ENCODE measurements at regions not wholly inside any gene's neighbourhood (a gene's known extent, or its start where the extent isn't known, plus 50 kb on each side); places are given as distances from the start of the nearest gene placed in this dataset.

DNA sequence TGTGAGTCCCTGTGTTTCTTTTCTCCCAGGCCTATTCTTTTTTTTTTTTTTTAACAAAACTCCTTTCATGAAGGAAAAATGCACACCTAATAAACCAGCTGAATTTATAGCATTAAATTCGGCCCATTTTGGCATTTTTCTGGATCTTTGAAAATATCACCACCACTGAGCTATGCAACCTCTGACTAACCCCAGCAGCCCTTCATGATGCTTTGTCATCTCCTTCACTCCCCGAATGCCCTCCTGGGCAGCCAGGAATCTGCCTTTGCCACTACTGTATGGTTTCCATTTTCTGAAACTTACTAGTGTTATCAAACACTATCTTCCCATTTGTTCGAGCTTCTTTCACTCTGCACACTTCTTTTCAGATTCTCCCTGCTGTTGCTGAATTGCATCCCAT, 97.9 kb downstream of the ZNF280B start:
- Histone ChIP-seq H3K36me3 (ENCODE audit: control insufficient read depth, insufficient read depth, low read length) (no peaks in the 10 kb centered on the region), H3K9me3 (ENCODE audit: control insufficient read depth, low read length) (no peaks in the 10 kb centered on the region), H3K9ac (ENCODE audit: extremely low read depth, low read length, poor library complexity, severe bottlenecking) (no peak overlapping the region), H3K27me3 (ENCODE audit: control insufficient read depth, insufficient read depth, low read length, poor library complexity, severe bottlenecking) (peaks cover 94% of the 10 kb centered on the region), H3K4me1 (ENCODE audit: control insufficient read depth, insufficient read depth, low read length) (no peaks in the 10 kb centered on the region), H3K27ac (ENCODE audit: low read depth, low read length) (no peak overlapping the region), H3K4me3 (ENCODE audit: low read length) (no peak overlapping the region)
- DNase-seq = no peak
- Mint-ChIP-seq H3K27ac (no peak overlapping the region), H3K4me3 (no peak overlapping the region), H3K36me3 (ENCODE audit: low read depth) (no peaks in the 10 kb centered on the region), H3K9me3 (no peaks in the 10 kb centered on the region), H3K4me1 (no peaks in the 10 kb centered on the region), H3K27me3 (ENCODE audit: insufficient read depth) (peaks cover 99% of the 10 kb centered on the region)
- TF ChIP-seq CTCF (conservative IDR thresholded peaks at IDR 0.05) = no peak
- WGBS, 2 experiments (ENCODE audit: insufficient coverage in 1 of 2, insufficient read length in 1 of 2) = 57 to 74% methylated on average over 2 to 3 of the region's 3 CpGs

- Mint-ChIP-seq H3K27ac (no peak overlapping the region), H3K36me3 (ENCODE audit: low read depth) (no peaks in the 10 kb centered on the region), H3K4me1 (no peaks in the 10 kb centered on the region), H3K9me3 (no peaks in the 10 kb centered on the region), H3K4me3 (no peak overlapping the region), H3K27me3 (ENCODE audit: insufficient read depth) (peaks cover 99% of the 10 kb centered on the region)
- Histone ChIP-seq H3K4me3 (ENCODE audit: low read length) (no peak overlapping the region), H3K9ac (ENCODE audit: extremely low read depth, low read length, poor library complexity, severe bottlenecking) (no peak overlapping the region), H3K9me3 (ENCODE audit: control insufficient read depth, low read length) (no peaks in the 10 kb centered on the region), H3K36me3 (ENCODE audit: control insufficient read depth, insufficient read depth, low read length) (no peaks in the 10 kb centered on the region), H3K4me1 (ENCODE audit: control insufficient read depth, insufficient read depth, low read length) (no peaks in the 10 kb centered on the region), H3K27ac (ENCODE audit: low read depth, low read length) (no peak overlapping the region), H3K27me3 (ENCODE audit: control insufficient read depth, insufficient read depth, low read length, poor library complexity, severe bottlenecking) (peaks cover 94% of the 10 kb centered on the region)
- WGBS, 2 experiments (ENCODE audit: insufficient coverage in 1 of 2, insufficient read length in 1 of 2) = 71 to 100% methylated on average over 1 of the region's 1 CpG
- no peak for TF ChIP-seq CTCF (conservative IDR thresholded peaks at IDR 0.05)
- no peak for DNase-seq
These were observed 94.3 kb downstream of the ZNF280B start for GRCh38 chr22:22414266-22414665.

- Histone ChIP-seq H3K27ac (ENCODE audit: low read depth, low read length) (no peak overlapping the region), H3K36me3 (ENCODE audit: control insufficient read depth, insufficient read depth, low read length) (no peaks in the 10 kb centered on the region), H3K9me3 (ENCODE audit: control insufficient read depth, low read length) (no peaks in the 10 kb centered on the region), H3K4me1 (ENCODE audit: control insufficient read depth, insufficient read depth, low read length) (no peaks in the 10 kb centered on the region), H3K4me3 (ENCODE audit: low read length) (no peak overlapping the region), H3K9ac (ENCODE audit: extremely low read depth, low read length, poor library complexity, severe bottlenecking) (no peak overlapping the region), H3K27me3 (ENCODE audit: control insufficient read depth, insufficient read depth, low read length, poor library complexity, severe bottlenecking) (peaks cover 96% of the 10 kb centered on the region)
- H3K27me3 Mint-ChIP-seq (ENCODE audit: insufficient read depth) = peaks cover 98% of the 10 kb centered on the region
- H3K27ac Mint-ChIP-seq = no peak overlapping the region
- TF ChIP-seq CTCF (conservative IDR thresholded peaks at IDR 0.05) = no peak
- no peaks in the 10 kb centered on the region for H3K9me3 Mint-ChIP-seq
- no peak overlapping the region for H3K4me3 Mint-ChIP-seq
- no peaks in the 10 kb centered on the region for H3K36me3 Mint-ChIP-seq (ENCODE audit: low read depth)
- H3K4me1 Mint-ChIP-seq = no peaks in the 10 kb centered on the region
- no peak for DNase-seq
- WGBS, 2 experiments (ENCODE audit: insufficient coverage in 1 of 2, insufficient read length in 1 of 2) = 72 to 90% methylated on average over 2 to 6 of the region's 9 CpGs
These were observed 90.9 kb downstream of the ZNF280B start for GRCh38 chr22:22417495-22418162.

Data from endodermal cell (in vitro differentiated cells).